GM23338 (cell line): ENCODE measurements at regions not wholly inside any gene's neighbourhood (a gene's known extent, or its start where the extent isn't known, plus 50 kb on each side); places are given as distances from the start of the nearest gene placed in this dataset.

Experiments used
- ATAC-seq: fragments of 200-7000 bp; cut with Tn5 transposase; 3 replicates; pipeline ENCODE4 v1.9.1; 2020
- DNase-seq: peaks from one replicate; pipeline ENCODE4 v3.0.0-alpha.2; 2015; ENCODE audit warnings: low spot score
- H2AFZ ChIP-seq: fragments of 200-600 bp; sonication (generic); 2 replicates; pipeline ENCODE4 v1.8.0; 2016; ENCODE audit warnings: antibody characterized with exemption, mild to moderate bottlenecking, moderate library complexity
- H3F3A ChIP-seq: fragments of 200-600 bp; sonication (generic); replicated peaks from 2 replicates; pipeline ENCODE4 v1.8.0; 2017; ENCODE audit warnings: antibody characterized with exemption, mixed run types, low read depth
- H3K27ac ChIP-seq: fragments of 200-600 bp; sonication (generic); 2 replicates; pipeline ENCODE4 v1.6.1; 2016; ENCODE audit warnings: low read depth
- H3K27me3 ChIP-seq: fragments of 200-600 bp; sonication (generic); 2 replicates; pipeline ENCODE4 v1.8.0; 2016; ENCODE audit warnings: mild to moderate bottlenecking, mixed run types, moderate library complexity; ENCODE audit not compliant: insufficient read depth
- H3K36me3 ChIP-seq: fragments of 200-600 bp; sonication (generic); 2 replicates; pipeline ENCODE4 v1.8.0; 2016; ENCODE audit warnings: mild to moderate bottlenecking; ENCODE audit not compliant: insufficient read depth
- H3K4me1 ChIP-seq: fragments of 200-600 bp; sonication (generic); 2 replicates; pipeline ENCODE4 v1.8.0; 2016; ENCODE audit warnings: mild to moderate bottlenecking, moderate library complexity; ENCODE audit not compliant: insufficient read depth
- H3K4me2 ChIP-seq: fragments of 200-600 bp; sonication (generic); 2 replicates; pipeline ENCODE4 v1.7.1; 2017; ENCODE audit warnings: mixed run types
- H3K4me3 ChIP-seq: fragments of 200-600 bp; sonication (generic); 2 replicates; pipeline ENCODE4 v1.6.1; 2016; ENCODE audit warnings: mixed run types
- H3K79me2 ChIP-seq: fragments of 200-600 bp; sonication (generic); replicated peaks from 2 replicates; pipeline ENCODE4 v1.8.0; 2017; ENCODE audit warnings: mild to moderate bottlenecking; ENCODE audit not compliant: insufficient read depth
- H3K9me2 ChIP-seq: fragments of 200-600 bp; sonication (generic); 2 replicates; pipeline ENCODE4 v1.8.0; 2017; ENCODE audit not compliant: insufficient read depth
- H4K20me1 ChIP-seq: fragments of 200-600 bp; sonication (generic); replicated peaks from 2 replicates; pipeline ENCODE4 v1.8.0; 2017; ENCODE audit warnings: mild to moderate bottlenecking; ENCODE audit not compliant: insufficient read depth
- H3K27ac Mint-ChIP-seq: 2 replicates; pipeline ENCODE4 v1.8.0; 2020; ENCODE audit warnings: inconsistent platforms, mild to moderate bottlenecking, moderate library complexity, mixed read lengths
- H3K27me3 Mint-ChIP-seq: 3 replicates; pipeline ENCODE4 v1.8.0; 2022; ENCODE audit warnings: low read depth, mild to moderate bottlenecking, moderate library complexity, mixed read lengths, inconsistent platforms; ENCODE audit not compliant: insufficient read depth, poor library complexity
- H3K36me3 Mint-ChIP-seq: 3 replicates; pipeline ENCODE4 v1.8.0; 2021; ENCODE audit warnings: low read depth, mild to moderate bottlenecking, inconsistent platforms, moderate library complexity, mixed read lengths
- H3K4me1 Mint-ChIP-seq: 3 replicates; pipeline ENCODE4 v1.8.0; 2020; ENCODE audit warnings: mild to moderate bottlenecking, inconsistent platforms, mixed read lengths
- H3K4me3 Mint-ChIP-seq: 3 replicates; pipeline ENCODE4 v1.8.0; 2021; ENCODE audit warnings: moderate library complexity, mild to moderate bottlenecking, inconsistent platforms, mixed read lengths
- H3K9me3 Mint-ChIP-seq: 3 replicates; pipeline ENCODE4 v1.8.0; 2020; ENCODE audit warnings: moderate library complexity, mild to moderate bottlenecking, inconsistent platforms, mixed read lengths
- CREB1 ChIP-seq: fragments of 250-450 bp; sonication (Bioruptor Pico); IDR thresholded peaks from 2 replicates; pipeline ENCODE4 v1.5.0; 2020; ENCODE audit warnings: low read depth, mild to moderate bottlenecking, moderate library complexity
- EZH2 ChIP-seq: fragments of 200-600 bp; sonication (generic); IDR thresholded peaks from one replicate; pipeline ENCODE4 v1.8.0; 2017; ENCODE audit warnings: antibody characterized with exemption, mild to moderate bottlenecking, low read depth; ENCODE audit not compliant: unreplicated experiment
- EZH2phosphoT487 ChIP-seq: fragments of 200-600 bp; sonication (generic); IDR thresholded peaks from one replicate; pipeline ENCODE4 v1.8.1; 2018; ENCODE audit warnings: antibody characterized with exemption; ENCODE audit not compliant: unreplicated experiment
- JUNB ChIP-seq: IDR thresholded peaks from one replicate; pipeline ENCODE4 v1.6.1; 2016; ENCODE audit warnings: antibody characterized with exemption; ENCODE audit not compliant: unreplicated experiment
- NANOG ChIP-seq: IDR thresholded peaks from 2 replicates; pipeline ENCODE4 v1.6.1; 2016; ENCODE audit warnings: antibody characterized with exemption, borderline replicate concordance
- POLR2AphosphoS5 ChIP-seq: IDR thresholded peaks from 2 replicates; pipeline ENCODE4 v1.6.1; 2016; ENCODE audit warnings: antibody characterized with exemption, low read depth
- REST ChIP-seq: IDR thresholded peaks from one replicate; pipeline ENCODE4 v1.6.1; 2018; ENCODE audit warnings: antibody characterized with exemption; ENCODE audit not compliant: unreplicated experiment
- ZNF114 ChIP-seq: fragments of 250-450 bp; sonication (Bioruptor Pico); IDR thresholded peaks from 2 replicates; pipeline ENCODE4 v1.5.0; 2020; ENCODE audit warnings: mild to moderate bottlenecking, moderate library complexity
- ZNF331 ChIP-seq: fragments of 250-450 bp; sonication (Bioruptor Pico); IDR thresholded peaks from 2 replicates; pipeline ENCODE4 v1.5.0; 2020; ENCODE audit warnings: low read depth, mild to moderate bottlenecking, moderate library complexity
- ZNF462 ChIP-seq: fragments of 250-450 bp; sonication (Bioruptor Pico); IDR thresholded peaks from 2 replicates; pipeline ENCODE4 v1.5.0; 2020; ENCODE audit warnings: mild to moderate bottlenecking, moderate library complexity
- TF ChIP-seq, protein P1 (sequence below), 2 experiments: fragments of 200-600 bp in 1 of 2; sonication (generic) in 1 of 2; conservative IDR thresholded peaks; 2 replicates each; pipeline versions ENCODE4 v1.5.1 to v1.6.1; 2016 to 2017; ENCODE audit warnings: antibody characterized with exemption in 2 of 2, low read depth in 2 of 2, mild to moderate bottlenecking in 2 of 2, moderate library complexity in 1 of 2

DNA sequence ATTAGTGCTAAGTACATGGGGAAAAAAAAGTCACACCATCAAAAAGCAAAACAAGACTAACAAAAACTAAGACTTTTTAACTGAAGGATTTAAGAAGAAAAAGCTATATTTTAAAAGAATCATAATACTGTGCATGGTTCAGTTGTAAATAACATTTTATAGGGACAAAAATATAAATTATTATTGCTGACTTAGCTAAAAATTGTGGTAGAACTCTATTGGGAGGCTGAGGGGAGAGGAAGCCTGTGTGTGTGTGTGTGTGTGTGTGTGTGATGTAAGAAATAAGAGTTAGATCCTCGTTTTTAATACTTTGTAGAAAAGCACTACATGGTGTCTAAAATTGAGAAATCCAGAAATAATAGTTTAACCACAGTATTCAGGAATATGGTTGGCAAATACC lies 1950.9 kb upstream of the TENM3 start (continued):
- no peak for TF ChIP-seq ZNF462
- TF ChIP-seq REST = no peak
- TF ChIP-seq ZNF114 (CRISPR knock-in tag) = no peak
- no peak for TF ChIP-seq ZNF331 (CRISPR knock-in tag)

GRCh38 chr4:180296036-180296599 lies 1947.1 kb upstream of the TENM3 start:
- Histone ChIP-seq H3K4me3 (no peak overlapping the region), H3K79me2 (no peaks in the 10 kb centered on the region), H3K9me2 (no peaks in the 10 kb centered on the region), H3K27ac (no peak overlapping the region), H3F3A (no peaks in the 10 kb centered on the region), H3K36me3 (no peaks in the 10 kb centered on the region), H3K27me3 (no peaks in the 10 kb centered on the region), H3K4me2 (no peak overlapping the region), H3K4me1 (no peaks in the 10 kb centered on the region), H2AFZ (no peak overlapping the region), H4K20me1 (no peaks in the 10 kb centered on the region)
- Mint-ChIP-seq H3K27ac (no peak overlapping the region), H3K27me3 (no peaks in the 10 kb centered on the region), H3K36me3 (no peaks in the 10 kb centered on the region), H3K9me3 (no peaks in the 10 kb centered on the region), H3K4me3 (no peak overlapping the region), H3K4me1 (no peaks in the 10 kb centered on the region)
- no peak for DNase-seq
- TF ChIP-seq EZH2phosphoT487 = no peak
- no peak for TF ChIP-seq POLR2AphosphoS5
- TF ChIP-seq, protein P1, sequence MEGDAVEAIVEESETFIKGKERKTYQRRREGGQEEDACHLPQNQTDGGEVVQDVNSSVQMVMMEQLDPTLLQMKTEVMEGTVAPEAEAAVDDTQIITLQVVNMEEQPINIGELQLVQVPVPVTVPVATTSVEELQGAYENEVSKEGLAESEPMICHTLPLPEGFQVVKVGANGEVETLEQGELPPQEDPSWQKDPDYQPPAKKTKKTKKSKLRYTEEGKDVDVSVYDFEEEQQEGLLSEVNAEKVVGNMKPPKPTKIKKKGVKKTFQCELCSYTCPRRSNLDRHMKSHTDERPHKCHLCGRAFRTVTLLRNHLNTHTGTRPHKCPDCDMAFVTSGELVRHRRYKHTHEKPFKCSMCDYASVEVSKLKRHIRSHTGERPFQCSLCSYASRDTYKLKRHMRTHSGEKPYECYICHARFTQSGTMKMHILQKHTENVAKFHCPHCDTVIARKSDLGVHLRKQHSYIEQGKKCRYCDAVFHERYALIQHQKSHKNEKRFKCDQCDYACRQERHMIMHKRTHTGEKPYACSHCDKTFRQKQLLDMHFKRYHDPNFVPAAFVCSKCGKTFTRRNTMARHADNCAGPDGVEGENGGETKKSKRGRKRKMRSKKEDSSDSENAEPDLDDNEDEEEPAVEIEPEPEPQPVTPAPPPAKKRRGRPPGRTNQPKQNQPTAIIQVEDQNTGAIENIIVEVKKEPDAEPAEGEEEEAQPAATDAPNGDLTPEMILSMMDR (conservative IDR thresholded peaks at IDR 0.05; ENCODE audit: low read depth in 2 of 2) = no peak
- no peak for TF ChIP-seq EZH2
- no peak for TF ChIP-seq NANOG
- TF ChIP-seq CREB1 (CRISPR knock-in tag) = no peak
- TF ChIP-seq JUNB = no peak
- ATAC-seq = no peak
